CD14-positive monocyte (primary cell): ENCODE measurements at regions not wholly inside any gene's neighbourhood (a gene's known extent, or its start where the extent isn't known, plus 50 kb on each side); places are given as distances from the start of the nearest gene placed in this dataset.
A peak's percentile ranks its signal among the peaks of the same experiment; 100 is the strongest.

Source experiments
- DNase-seq, 3 donors: peaks; one replicate each; pipeline ENCODE4 v3.0.0-alpha.2; 2011 to 2022
- H2AFZ ChIP-seq: 2 replicates; pipeline ENCODE4 v1.6.0; 2012; ENCODE audit warnings: mild to moderate bottlenecking, low read depth, low read length, inconsistent platforms; ENCODE audit not compliant: insufficient read depth, poor library complexity, severe bottlenecking
- H3K27ac ChIP-seq, 2 donors: 1 replicate in 1 of 2; 2 replicates in 1 of 2; pipeline ENCODE4 v1.5.1; 2012 to 2013; ENCODE audit warnings: low read length in 2 of 2, control low read depth in 1 of 2, inconsistent platforms in 1 of 2, low read depth in 1 of 2, mild to moderate bottlenecking in 1 of 2
- H3K27me3 ChIP-seq, 2 donors: one replicate each; pipeline versions ENCODE4 v1.6.0 to v1.6.1; 2011 to 2013; ENCODE audit warnings: low read length in 2 of 2; ENCODE audit not compliant: control insufficient read depth in 2 of 2, insufficient read depth in 2 of 2
- H3K36me3 ChIP-seq, 2 donors: replicated peaks in 1 of 2; 1 replicate in 1 of 2; 2 replicates in 1 of 2; pipeline versions ENCODE4 v1.5.1 to v1.6.1; 2012 to 2013; ENCODE audit warnings: low read length in 2 of 2, control low read depth in 1 of 2, inconsistent platforms in 1 of 2, mild to moderate bottlenecking in 1 of 2; ENCODE audit not compliant: insufficient read depth in 2 of 2, control insufficient read depth in 1 of 2
- H3K4me1 ChIP-seq, 2 donors: 1 replicate in 1 of 2; 2 replicates in 1 of 2; pipeline versions ENCODE4 v1.5.1 to v1.6.1; 2012 to 2013; ENCODE audit warnings: low read length in 2 of 2, control low read depth in 1 of 2, inconsistent platforms in 1 of 2, mild to moderate bottlenecking in 1 of 2, moderate library complexity in 1 of 2; ENCODE audit not compliant: insufficient read depth in 2 of 2, control insufficient read depth in 1 of 2
- H3K4me2 ChIP-seq: replicated peaks from 2 replicates; pipeline ENCODE3; 2012; ENCODE audit warnings: low read length, moderate library complexity, mild to moderate bottlenecking; ENCODE audit not compliant: poor library complexity, severe bottlenecking; ENCODE audit errors: extremely low read depth
- H3K4me3 ChIP-seq, 3 experiments: fragments of 200-600 bp in 1 of 3; sonication (generic) in 1 of 3; replicated peaks in 1 of 3; 1 replicate in 2 of 3; 2 replicates in 1 of 3; pipeline ENCODE4 v1.5.1; 2011 to 2013; ENCODE audit warnings: low read length in 3 of 3, mild to moderate bottlenecking in 3 of 3, control low read depth in 2 of 3, low read depth in 2 of 3, inconsistent platforms in 1 of 3, moderate library complexity in 1 of 3
- H3K79me2 ChIP-seq: 2 replicates; pipeline ENCODE4 v1.6.0; 2012; ENCODE audit warnings: mild to moderate bottlenecking, control low read depth, inconsistent platforms, low read length, moderate library complexity; ENCODE audit not compliant: insufficient read depth
- H3K9ac ChIP-seq: 2 replicates; pipeline ENCODE4 v1.6.0; 2017; ENCODE audit warnings: low read length, mild to moderate bottlenecking; ENCODE audit not compliant: insufficient read depth, poor library complexity, severe bottlenecking
- H3K9me3 ChIP-seq, 2 donors: replicated peaks in 1 of 2; 1 replicate in 1 of 2; 2 replicates in 1 of 2; pipeline versions ENCODE4 v1.5.1 to v1.6.1; 2012 to 2013; ENCODE audit warnings: low read length in 2 of 2, control low read depth in 1 of 2; ENCODE audit not compliant: control insufficient read depth in 1 of 2, insufficient read depth in 1 of 2
- H4K20me1 ChIP-seq: 2 replicates; pipeline ENCODE4 v1.6.0; 2012; ENCODE audit warnings: mild to moderate bottlenecking, low read length, control low read depth, moderate library complexity; ENCODE audit not compliant: insufficient read depth
- H3K27ac Mint-ChIP-seq, 7 donors: one replicate each; pipeline ENCODE4 v1.8.0; 2020; ENCODE audit warnings: mild to moderate bottlenecking in 7 of 7, mixed read lengths in 7 of 7, moderate library complexity in 6 of 7, inconsistent platforms in 2 of 7
- H3K27me3 Mint-ChIP-seq, 3 donors: one replicate each; pipeline ENCODE4 v1.8.0; 2021 to 2022; ENCODE audit warnings: low read depth in 3 of 3, mild to moderate bottlenecking in 3 of 3, mixed read lengths in 3 of 3, moderate library complexity in 3 of 3, inconsistent platforms in 1 of 3
- H3K36me3 Mint-ChIP-seq, 2 donors: one replicate each; pipeline ENCODE4 v1.8.0; 2020; ENCODE audit warnings: mixed read lengths in 2 of 2, inconsistent platforms in 1 of 2, mild to moderate bottlenecking in 1 of 2
- H3K4me1 Mint-ChIP-seq: one replicate; pipeline ENCODE4 v1.8.0; 2020; ENCODE audit warnings: mild to moderate bottlenecking, mixed read lengths
- H3K4me3 Mint-ChIP-seq, 2 donors: one replicate each; pipeline ENCODE4 v1.8.0; 2020; ENCODE audit warnings: mild to moderate bottlenecking in 2 of 2, mixed read lengths in 2 of 2, moderate library complexity in 1 of 2
- H3K9me3 Mint-ChIP-seq, 7 donors: one replicate each; pipeline ENCODE4 v1.8.0; 2020 to 2022; ENCODE audit warnings: mixed read lengths in 7 of 7, mild to moderate bottlenecking in 6 of 7, moderate library complexity in 6 of 7, inconsistent platforms in 2 of 7
- WGBS: methylation state at CpG from one replicate; pipeline ENCODE4 v1.1.5; 2013; ENCODE audit warnings: missing lambda C conversion rate; ENCODE audit not compliant: insufficient coverage; 5-methylcytosine and 5-hydroxymethylcytosine counted together
- intact Hi-C, 2 donors: fragments of 100-400 bp; cut with micrococcal nuclease; formaldehyde crosslinking; loops; one replicate each; pipeline versions ENCODE4 v1.15.0 to v1.15.1; 2023
- TF ChIP-seq, protein P1 (sequence below): fragments of 200-600 bp; IDR thresholded peaks from one replicate; pipeline ENCODE4 v1.8.0; 2022; ENCODE audit warnings: antibody characterized with exemption, mild to moderate bottlenecking

- no peak overlapping the region for H3K4me3 ChIP-seq
- 70% methylated on average over 23 of the region's 29 CpGs for WGBS
- peak overlapping the region in 1 of 2 donors; percentile 9 for H3K4me3 Mint-ChIP-seq
- peak overlapping the region; percentile 77 for H2AFZ ChIP-seq
- H3K36me3 ChIP-seq = no peaks in the 10 kb centered on the region
- H3K9me3 ChIP-seq = no peaks in the 10 kb centered on the region
- peaks cover 3 to 11% of the 10 kb centered on the region in 2 donors for H3K4me1 ChIP-seq
- peaks cover 19% of the 10 kb centered on the region for H3K4me1 Mint-ChIP-seq
- H3K27me3 Mint-ChIP-seq = peaks cover 0 to 2% (median 2%) of the 10 kb centered on the region in 3 donors
- H3K9ac ChIP-seq = no peak overlapping the region
- no peak overlapping the region for H3K27ac ChIP-seq
- H4K20me1 ChIP-seq = no peaks in the 10 kb centered on the region
- no peak for DNase-seq
- no peak overlapping the region for H3K4me2 ChIP-seq
- H3K9me3 Mint-ChIP-seq = peaks cover 0 to 3% (median 0%) of the 10 kb centered on the region in 7 donors
- TF ChIP-seq, protein P1, sequence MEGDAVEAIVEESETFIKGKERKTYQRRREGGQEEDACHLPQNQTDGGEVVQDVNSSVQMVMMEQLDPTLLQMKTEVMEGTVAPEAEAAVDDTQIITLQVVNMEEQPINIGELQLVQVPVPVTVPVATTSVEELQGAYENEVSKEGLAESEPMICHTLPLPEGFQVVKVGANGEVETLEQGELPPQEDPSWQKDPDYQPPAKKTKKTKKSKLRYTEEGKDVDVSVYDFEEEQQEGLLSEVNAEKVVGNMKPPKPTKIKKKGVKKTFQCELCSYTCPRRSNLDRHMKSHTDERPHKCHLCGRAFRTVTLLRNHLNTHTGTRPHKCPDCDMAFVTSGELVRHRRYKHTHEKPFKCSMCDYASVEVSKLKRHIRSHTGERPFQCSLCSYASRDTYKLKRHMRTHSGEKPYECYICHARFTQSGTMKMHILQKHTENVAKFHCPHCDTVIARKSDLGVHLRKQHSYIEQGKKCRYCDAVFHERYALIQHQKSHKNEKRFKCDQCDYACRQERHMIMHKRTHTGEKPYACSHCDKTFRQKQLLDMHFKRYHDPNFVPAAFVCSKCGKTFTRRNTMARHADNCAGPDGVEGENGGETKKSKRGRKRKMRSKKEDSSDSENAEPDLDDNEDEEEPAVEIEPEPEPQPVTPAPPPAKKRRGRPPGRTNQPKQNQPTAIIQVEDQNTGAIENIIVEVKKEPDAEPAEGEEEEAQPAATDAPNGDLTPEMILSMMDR = no peak
- intact Hi-C loops = no loop called here
- H3K36me3 Mint-ChIP-seq = no peaks in the 10 kb centered on the region
- peak overlapping the region in 1 of 7 donors; percentile 16 for H3K27ac Mint-ChIP-seq
- H3K79me2 ChIP-seq = no peaks in the 10 kb centered on the region
- no peaks in the 10 kb centered on the region for H3K27me3 ChIP-seq
Measured at GRCh38 chr14:65287264-65288131, 125.0 kb upstream of the FUT8 start.

DNA sequence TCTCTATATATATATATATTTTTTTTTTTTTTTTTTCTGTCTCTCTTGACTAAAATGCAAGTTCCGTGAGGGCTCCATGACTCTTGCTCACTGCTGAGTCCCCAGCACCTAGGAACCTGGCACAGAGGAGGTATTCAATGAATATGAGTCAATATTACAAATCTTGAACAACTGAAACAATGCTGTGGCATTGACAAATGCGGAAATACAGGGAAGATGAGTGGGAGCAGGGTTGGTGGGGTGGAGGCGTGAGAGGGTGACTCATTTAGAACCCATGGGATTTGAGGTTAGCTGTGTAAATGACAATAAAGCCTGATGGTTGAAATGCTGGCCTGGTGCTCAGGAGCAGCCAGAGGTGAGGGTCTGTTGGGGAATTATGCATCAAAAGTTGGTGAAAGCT lies 121.7 kb upstream of the FUT8 start:
- Mint-ChIP-seq H3K9me3 (no peaks in the 10 kb centered on the region), H3K4me3 (no peak overlapping the region), H3K36me3 (no peaks in the 10 kb centered on the region), H3K4me1 (peaks cover 14% of the 10 kb centered on the region), H3K27ac (peak overlapping the region in 1 of 7 donors; percentile 50), H3K27me3 (peaks cover 0 to 6% (median 2%) of the 10 kb centered on the region in 3 donors)
- no peaks in the 10 kb centered on the region for H4K20me1 ChIP-seq
- no peaks in the 10 kb centered on the region for H3K27me3 ChIP-seq
- 92% methylated on average over 2 of the region's 3 CpGs for WGBS
- H2AFZ ChIP-seq = no peak overlapping the region
- TF ChIP-seq, protein P1 = no peak
- intact Hi-C loops = no loop called here
- H3K36me3 ChIP-seq = no peaks in the 10 kb centered on the region
- no peak overlapping the region for H3K4me3 ChIP-seq
- no peak overlapping the region for H3K4me2 ChIP-seq
- H3K79me2 ChIP-seq = no peaks in the 10 kb centered on the region
- peaks cover 0 to 7% of the 10 kb centered on the region in 2 donors for H3K4me1 ChIP-seq
- no peak overlapping the region for H3K9ac ChIP-seq
- no peak for DNase-seq
- H3K27ac ChIP-seq = no peak overlapping the region
- H3K9me3 ChIP-seq = no peaks in the 10 kb centered on the region
